CD4-positive, alpha-beta T cell treated with Interleukin-1 beta for 1 hour (primary cell): ENCODE measurements at regions not wholly inside any gene's neighbourhood (a gene's known extent, or its start where the extent isn't known, plus 50 kb on each side); places are given as distances from the start of the nearest gene placed in this dataset.

Experiments used
- DNase-seq, 2 donors: peaks; one replicate each; pipeline ENCODE4 v3.0.0-alpha.2; 2020 to 2022

GRCh38 chr5:34510002-34510401 is 146.1 kb upstream of the RAI14 start:
- no peak for DNase-seq

GRCh38 chr5:34511063-34511462 is 145.1 kb upstream of the RAI14 start:
- DNase-seq, result no peak

- no peak for DNase-seq
Observed at GRCh38 chr5:34511481-34511880, 144.6 kb upstream of the RAI14 start.

GRCh38 chr5:34511915-34512314 is 144.2 kb upstream of the RAI14 start:
- no peak for DNase-seq

- DNase-seq, result no peak
Observed at GRCh38 chr5:34516166-34516565, 140.0 kb upstream of the RAI14 start.

- DNase-seq, result no peak
Observed at GRCh38 chr5:34516686-34517085, 139.4 kb upstream of the RAI14 start.

- no peak for DNase-seq
Observed at GRCh38 chr5:34517249-34517648, 138.9 kb upstream of the RAI14 start.

- DNase-seq, result no peak
Observed at GRCh38 chr5:34519489-34520220, 136.5 kb upstream of the RAI14 start.

GRCh38 chr5:34521628-34522290 is 134.4 kb upstream of the RAI14 start:
- DNase-seq, result no peak

- peak; percentile 48 to 52 for DNase-seq
Observed at GRCh38 chr5:34522599-34523386, 133.3 kb upstream of the RAI14 start.

- DNase-seq, result no peak
Observed at GRCh38 chr5:34523387-34523726, 132.8 kb upstream of the RAI14 start.

GRCh38 chr5:34524123-34524522 is 132.0 kb upstream of the RAI14 start:
- DNase-seq, result no peak

GRCh38 chr5:34525761-34526160 is 130.4 kb upstream of the RAI14 start:
- DNase-seq, result no peak

GRCh38 chr5:34526682-34527305 is 129.3 kb upstream of the RAI14 start:
- no peak for DNase-seq

- no peak for DNase-seq
Observed at GRCh38 chr5:34529581-34530331, 126.4 kb upstream of the RAI14 start.

GRCh38 chr5:34530637-34531036 is 125.5 kb upstream of the RAI14 start:
- DNase-seq, result no peak

GRCh38 chr5:34531751-34532360 is 124.3 kb upstream of the RAI14 start:
- DNase-seq, result no peak

GRCh38 chr5:34533582-34534522 is 122.3 kb upstream of the RAI14 start:
- no peak for DNase-seq

GRCh38 chr5:34534523-34535103 is 121.5 kb upstream of the RAI14 start:
- no peak for DNase-seq

GRCh38 chr5:34535433-34535832 is 120.7 kb upstream of the RAI14 start:
- DNase-seq, result no peak
